HG03469 (cell line): ENCODE measurements at regions not wholly inside any gene's neighbourhood (a gene's known extent, or its start where the extent isn't known, plus 50 kb on each side); places are given as distances from the start of the nearest gene placed in this dataset.
A peak's percentile ranks its signal among the peaks of the same experiment; 100 is the strongest.

ENCODE experiments used
- ATAC-seq: cut with Tn5 transposase; IDR thresholded peaks from one replicate; pipeline ENCODE4 v1.9.1; 2021; ENCODE audit warnings: mild to moderate bottlenecking, moderate library complexity, moderate number of reproducible peaks; ENCODE audit not compliant: unreplicated experiment

DNA sequence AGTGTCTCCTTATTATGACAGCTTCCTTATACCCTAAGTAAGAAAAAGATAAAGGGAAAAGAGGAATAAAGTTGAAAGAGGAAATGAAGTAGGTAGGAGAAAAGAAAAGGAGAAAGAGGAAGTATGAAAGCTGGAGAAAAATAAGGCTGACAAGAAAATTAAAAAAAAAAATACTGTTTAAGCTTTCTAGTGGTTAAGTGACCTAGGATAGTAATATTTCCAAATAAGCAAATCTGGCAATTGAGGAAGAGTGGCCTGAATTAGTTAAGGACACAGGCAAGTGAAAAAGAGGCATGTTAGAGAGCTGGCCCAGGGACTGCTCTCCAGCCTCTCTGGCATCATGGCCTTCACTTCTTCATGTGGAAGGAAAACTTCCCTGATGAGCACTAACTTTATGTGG is 76.5 kb upstream of the ADGRF1 start:
- no peak for ATAC-seq

DNA sequence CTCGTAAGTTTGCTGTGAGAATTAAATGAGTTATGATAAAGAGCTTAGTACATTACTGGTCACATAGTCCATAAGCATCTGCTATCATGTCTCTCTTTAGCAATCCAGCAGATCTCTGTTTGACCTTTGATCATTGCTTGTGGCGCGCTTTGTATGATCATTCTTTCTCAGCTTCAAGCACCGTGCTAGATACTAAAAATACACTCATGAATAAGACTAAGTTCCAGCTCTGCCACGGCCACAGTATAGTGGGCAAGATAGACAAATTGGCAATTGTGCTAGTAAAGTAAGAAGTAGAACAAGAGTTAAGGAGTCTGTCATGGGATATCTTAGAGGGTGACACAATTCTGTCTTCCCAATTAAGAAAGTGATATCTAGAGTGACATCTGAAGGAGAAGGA is 75.2 kb upstream of the ADGRF1 start:
- no peak for ATAC-seq

DNA sequence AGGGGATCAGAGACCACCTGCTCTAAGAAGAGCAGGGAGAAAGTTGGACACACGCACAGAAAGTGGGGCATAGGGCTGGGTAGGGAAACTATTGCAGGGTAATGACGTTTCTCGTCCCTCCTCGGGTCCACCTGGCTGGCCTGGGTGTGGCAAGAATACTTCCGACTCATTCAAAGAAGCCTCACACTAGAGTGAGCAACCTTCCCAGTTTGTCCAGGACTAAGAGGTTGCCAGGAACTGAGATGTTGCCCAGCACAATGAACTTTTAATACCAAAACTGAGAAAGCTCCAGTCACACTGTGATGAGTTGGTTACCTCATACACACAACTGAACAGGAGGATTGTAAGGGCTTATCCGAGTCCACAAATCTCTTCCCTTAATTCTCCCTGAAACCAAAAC is 74.5 kb upstream of the ADGRF1 start:
- ATAC-seq: no peak

DNA sequence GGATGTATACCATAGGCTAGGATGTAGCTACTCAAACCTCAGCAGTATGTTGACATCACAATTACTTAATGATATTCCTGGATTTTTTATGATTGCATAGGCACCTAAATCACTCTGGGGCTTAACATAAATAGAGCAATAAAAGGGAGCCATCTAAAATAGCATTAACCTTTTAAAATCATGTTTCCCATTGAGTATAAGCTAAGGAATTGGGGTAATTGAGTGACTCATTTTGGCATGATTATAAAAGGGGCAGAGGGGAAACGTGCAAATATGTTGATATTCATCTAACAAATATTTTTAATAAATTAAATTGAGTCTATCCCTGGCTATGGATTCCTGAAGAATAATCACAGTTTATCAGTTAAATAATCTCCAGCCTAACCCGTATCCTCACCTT is 74.0 kb upstream of the ADGRF1 start:
- no peak for ATAC-seq

DNA sequence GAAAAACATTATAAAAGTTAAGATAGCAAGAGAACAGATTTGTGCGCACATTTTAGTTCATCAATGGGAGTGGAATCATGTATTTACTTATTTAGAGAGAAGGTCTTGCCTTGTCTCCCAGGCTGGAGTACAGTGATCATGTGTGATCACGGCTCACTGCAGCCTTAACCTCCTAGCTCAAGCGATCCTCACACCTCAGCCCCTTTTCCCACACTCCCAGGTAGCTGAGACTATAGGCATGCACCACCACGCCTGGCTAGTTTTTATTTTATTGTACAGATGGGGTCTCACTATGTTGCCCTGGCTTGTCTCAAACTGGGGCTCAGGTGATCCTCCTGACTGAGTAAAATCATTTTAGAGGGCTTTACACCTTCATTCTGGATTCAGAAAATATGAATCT is 72.3 kb upstream of the ADGRF1 start:
- ATAC-seq: no peak

DNA sequence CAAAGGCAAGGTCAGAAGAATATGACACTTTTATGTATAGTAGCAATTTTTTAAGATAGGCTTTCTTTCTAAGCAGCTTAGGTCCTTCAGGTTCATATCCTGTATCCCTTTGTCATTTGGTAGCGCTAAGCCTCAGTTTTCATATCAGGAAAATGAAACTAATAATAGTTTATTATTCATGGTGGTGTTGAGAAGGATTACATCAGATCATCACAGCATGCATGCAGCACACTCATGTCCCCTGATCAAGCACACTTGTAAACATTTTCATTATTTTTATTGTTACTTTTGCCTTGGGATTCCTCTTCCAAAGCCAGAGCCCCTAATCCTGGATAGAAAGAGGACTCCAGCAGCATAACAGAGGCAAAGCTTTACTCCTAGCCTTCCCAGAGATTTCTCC is 70.2 kb upstream of the ADGRF1 start:
- ATAC-seq: no peak

DNA sequence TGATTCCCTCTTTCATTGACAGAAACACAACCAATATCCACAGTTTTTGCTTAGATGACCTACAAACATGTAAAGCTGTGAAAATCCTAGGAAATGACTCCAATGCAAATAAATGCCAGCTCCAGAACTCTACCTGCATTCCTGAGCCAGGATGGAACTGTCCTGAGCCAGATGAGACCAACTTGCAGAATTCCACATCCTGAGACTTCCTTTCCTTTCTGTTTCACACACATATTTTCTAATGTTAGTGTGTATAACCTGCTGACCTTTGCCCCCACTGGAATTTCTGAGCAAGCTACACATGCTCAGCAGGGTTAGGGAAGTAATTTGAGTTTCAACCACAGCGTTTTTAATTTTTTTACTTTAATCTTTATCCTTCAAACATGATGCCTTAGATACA is 69.6 kb upstream of the ADGRF1 start:
- ATAC-seq: no peak

DNA sequence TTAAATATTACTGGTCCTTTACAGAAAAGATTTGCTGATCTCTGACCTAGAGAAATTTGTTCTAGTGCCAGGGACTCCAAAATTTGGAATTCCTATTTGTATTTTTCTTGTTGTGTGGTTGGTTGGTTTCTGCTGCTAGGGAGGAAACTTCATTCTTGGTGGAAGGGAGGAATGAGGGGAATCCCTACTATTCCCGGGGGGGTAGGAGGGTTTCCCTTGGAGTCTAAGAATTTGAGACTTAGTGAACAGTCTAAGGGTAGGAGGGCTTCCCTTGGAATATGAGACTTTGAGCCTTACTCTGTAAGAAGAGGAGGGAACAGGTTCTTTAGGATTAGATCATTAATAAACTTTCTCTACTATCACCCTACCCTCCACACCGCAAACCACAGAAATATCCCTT is 67.1 kb upstream of the ADGRF1 start:
- ATAC-seq: no peak

DNA sequence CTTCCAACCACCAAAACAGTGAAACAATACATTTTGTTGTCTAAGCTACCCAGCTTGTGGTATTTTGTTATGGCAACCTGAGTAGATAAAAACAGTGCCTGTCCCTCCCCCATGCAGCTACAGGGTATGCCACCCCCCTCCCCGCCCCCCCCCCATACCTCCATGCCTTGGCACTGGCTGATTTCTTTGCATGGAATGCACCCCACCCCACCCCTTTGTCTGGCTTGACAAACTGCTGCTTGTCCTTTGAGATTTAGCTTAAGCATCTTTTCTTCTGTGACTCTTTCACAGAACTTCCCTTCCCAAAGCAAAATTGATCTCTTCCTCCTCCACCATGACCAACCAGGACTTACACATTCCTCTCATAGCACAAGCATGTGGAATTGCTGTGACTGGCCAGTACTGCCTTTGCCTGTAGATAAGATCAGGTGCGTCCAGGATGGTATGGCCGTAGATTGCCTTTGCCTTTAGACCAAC is 64.6 kb upstream of the ADGRF1 start:
- ATAC-seq: no peak

DNA sequence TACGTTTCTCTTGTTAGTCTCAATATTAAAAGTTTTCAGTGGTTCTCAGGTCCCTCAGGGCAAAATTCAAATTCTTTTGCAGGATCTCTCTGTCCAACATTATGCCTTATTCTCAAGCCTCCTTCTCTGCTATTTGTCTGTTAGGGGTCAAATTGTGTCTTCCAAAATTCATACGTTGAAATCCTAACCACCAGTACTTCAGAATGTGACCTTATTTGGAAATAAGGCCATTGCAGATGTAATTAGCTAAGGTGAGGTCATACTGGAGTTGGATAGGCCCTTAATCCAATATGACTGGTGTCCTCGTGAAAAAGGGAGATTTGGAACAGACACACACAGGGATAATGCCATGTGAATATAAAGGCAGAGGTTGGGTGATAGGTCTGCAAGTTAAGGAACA is 64.1 kb upstream of the ADGRF1 start:
- no peak for ATAC-seq

DNA sequence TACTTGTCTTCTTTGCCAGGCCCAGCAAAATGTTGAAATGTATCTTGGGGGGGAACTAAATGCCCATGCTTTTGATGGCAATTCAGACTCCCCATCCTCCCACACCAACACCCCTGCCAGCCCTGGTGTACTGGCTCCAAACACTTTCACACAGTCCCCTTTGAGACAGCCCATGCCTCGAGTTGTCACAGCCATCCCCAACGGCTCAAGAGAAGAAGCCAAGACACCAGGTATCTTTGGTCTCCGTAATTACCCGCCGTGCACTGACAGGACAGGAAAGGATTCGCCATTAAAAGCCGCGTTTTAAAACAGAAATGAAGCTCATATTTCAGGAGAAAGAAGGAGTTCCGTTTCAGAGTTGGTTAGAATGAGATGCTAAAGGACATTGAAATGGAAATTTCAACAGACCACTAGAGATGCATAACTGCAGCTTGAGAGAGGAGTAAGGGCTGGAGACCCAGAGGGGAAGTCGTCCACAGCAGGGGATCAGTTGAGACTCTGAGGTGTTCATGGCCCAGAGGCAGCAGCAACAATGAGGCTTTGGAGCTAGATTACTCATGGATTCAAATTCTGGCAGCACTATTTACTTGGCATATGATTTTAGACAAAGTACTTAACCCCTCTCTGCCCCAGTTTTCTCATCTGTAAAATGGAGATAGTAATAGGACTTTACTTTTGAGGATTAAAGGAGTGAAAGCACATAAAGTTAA is 63.5 kb upstream of the ADGRF1 start:
- no peak for ATAC-seq

DNA sequence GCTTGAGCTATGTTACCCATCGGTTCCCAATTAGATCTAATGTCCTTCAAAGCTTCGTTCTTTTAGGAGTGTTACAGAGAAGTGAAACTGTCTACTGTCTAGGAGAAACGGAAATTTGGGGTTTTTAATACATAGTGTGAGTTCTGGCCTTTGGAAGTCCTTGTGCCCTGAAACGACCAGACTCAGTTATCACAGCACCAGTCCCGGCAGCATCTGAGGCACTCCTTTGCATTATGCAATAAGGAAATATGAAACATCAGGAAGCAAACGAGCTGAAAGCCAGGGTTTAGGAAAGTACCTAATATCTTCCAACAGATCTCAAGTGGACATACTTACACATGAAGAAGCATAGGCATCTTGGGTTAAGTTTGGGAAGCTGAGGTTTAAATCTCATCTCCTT is 61.8 kb upstream of the ADGRF1 start:
- ATAC-seq: no peak

DNA sequence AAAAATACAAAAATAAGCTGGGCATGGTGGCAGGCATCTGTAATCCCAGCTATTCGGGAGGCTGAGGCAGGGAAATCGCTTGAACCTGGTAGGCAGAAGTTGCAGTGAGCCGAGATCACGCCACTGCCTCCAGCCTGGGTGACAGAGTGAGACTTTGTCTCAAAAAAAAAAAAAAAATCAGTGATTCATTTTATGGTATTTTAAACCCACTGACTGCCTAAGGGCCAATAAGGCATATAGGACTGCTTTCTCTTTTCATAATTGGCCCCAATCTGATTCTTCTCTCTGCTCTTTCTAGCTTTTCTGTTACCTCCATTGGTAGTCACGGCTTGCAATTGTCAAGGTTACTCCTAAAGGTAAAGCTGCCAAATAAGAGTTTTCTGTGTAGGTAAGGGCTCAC is 60.2 kb upstream of the ADGRF1 start:
- ATAC-seq: no peak

DNA sequence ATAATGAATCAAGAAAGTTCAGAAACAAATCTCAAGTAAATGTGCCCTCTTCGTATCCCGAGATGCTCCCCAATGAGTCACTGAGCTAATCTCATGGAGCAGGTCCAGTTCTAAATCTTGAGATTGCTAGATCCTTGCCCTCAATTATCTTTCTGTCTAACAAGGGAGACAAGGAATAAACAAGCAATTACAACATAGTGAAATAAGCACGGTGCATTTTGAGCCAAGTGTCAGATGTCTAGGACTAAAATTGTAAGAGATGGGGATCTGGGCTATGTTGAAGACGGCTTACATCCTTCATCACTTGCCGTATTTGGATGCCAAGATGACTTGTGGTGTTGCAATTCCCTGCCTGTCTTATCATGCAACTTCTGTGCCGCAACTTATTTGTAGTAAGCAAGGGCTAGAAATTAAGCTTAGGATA is 56.5 kb upstream of the ADGRF1 start:
- ATAC-seq: no peak

DNA sequence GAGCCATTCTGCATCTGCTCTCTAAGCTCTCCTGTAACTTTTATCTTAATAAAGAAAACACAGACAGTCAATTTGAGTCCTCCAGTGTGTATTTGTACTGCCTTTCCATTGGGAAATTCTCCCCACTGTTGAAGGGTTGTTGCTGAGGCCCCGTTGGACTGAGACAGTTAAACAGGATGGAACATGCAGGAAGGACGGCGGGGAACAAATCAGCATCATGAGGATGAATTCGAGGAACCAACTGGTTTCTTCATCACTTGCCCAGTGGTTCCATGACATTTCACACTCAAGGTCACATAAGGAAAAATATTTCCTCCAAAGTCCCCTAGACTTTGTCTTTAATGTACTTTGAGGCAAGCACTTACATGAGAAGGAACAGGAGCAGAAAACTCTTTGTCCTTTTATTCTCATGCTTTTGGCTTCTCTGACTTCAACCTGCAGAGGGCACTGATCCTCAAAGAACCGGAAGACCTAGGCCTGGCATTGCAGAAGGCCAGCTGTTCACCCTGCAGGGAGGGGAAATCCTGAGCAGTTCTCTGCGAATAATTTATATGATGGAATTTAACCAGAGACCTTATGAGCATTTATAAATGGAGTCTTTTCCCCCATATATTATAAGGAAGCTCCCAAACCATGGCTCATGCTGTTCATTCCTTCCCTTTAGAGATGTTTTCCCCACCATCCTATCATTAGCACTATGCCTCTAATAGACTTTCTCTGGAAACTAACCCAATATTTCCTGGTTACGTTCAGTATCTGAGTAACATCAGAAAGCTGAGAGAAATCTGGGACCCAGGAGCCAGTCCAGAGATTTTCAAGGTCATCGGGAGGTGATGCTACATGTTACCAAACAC is 55.2 kb upstream of the ADGRF1 start:
- peak; percentile 93 for ATAC-seq

DNA sequence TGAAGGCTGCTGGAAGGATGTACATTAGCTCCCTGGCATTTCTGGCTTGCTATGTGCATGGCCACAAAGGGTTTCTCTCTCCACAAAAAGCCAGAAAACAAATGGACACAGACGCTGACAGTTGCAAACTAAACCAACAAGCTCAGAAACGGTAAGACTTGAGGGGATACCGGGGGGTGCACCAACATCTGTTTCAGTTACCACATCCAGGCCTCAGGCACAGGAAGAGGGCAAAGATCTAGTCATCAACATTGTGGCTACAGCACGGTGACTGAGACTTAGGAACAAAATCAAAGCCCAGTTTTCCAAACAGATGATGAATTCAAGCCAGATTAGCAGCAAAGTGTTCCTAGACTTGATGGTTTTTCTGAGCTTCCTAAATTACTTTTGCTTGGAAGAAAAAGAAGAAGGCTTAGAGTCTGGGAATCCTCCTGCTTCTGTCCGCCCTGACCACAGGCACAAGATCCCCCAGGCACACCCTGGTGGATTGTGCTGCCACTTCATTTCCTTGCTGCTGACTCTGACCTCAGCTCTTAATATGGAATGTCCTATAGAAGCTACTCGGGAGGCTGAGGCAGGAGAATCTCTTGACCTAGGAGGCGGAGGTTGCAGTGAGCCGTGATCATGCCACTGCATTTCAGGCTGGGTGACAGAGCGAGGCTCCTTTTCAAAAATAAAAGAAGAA is 54.2 kb upstream of the ADGRF1 start:
- no peak for ATAC-seq

DNA sequence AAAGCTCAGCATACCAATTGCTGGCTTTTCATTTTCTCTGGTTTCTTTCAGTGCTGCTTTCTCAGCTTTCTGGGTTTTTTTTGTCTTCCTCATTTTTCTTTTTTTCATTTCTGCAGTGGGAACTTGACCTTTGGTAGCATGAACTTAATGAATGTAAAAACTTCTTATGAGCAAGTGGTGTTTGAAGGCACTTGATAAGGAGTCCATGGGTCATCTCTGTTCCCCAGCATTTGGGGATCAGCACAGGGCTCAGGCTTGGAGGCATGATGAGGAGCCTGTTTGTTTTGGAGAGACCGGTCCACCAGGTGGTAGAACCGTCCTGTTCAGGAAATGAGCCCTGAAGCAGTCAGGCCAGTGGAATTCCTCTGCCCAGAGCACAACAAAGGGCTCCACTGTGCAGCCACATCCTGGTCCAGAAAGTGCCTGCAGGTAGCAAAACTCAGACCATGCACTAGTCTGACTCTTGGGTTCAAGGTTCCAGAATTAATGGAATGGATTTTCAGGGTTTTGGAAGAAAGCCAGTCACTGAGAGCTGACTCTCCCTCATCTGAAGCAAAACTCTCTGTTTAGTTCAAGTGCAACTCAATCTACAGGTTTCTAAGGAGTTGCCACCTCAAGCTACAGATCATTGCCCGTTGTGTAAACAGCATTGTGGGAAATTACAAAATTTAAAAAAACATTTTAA is 52.3 kb upstream of the ADGRF1 start:
- ATAC-seq: no peak

DNA sequence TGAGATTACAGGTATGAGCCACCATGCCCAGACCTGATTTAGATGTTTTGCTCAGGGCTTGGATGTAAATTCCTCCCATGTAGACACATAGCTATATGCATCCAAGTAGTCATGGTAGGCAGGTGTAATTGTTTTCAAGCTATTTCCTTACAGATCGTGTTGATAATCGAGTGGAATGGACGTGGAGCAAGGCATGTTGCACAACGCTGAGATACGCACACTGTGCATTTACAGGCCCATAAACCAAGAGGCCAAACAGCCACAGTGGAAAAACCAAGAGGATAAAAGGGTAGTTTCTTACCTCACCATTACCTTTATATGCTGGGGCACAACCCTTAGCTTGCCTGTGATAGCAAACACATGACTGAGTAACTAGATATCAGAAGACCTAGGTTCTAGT is 51.0 kb upstream of the ADGRF1 start:
- ATAC-seq: no peak

DNA sequence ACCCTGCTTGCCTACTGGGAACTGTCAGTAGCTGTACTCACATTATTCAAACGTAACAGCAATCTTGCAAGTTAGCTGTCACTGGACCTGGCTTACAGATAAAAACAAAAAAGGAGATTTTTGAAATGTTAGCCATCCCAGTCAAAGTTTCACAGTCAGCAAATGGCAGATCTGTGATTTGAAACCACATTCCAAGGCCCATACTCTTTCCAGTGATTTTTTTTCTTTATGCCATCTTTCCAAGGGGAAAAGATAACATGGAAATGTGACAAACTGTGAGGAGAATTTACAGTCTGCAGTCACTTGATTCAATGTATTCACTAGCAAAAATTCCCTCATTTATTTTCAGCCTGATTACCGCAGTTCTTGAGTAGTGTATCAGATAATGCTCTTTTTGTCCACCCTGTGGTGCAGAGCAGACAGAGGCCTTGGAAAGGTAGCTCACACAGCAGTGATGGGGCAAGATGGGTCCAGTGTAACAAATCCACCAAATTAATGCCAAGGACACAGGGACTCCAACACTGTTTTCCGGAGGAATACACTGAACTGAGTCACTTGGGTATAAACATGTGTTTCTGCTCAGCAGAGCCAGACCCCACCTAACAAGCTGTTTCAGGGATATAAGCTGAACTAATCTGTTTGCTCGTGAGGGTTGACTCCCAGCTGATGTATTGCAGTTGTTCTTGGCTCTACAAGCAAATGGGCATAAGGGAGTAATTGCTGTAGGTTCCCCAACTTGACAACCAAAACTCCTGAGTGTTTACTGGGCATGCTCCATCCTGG is 49.9 kb upstream of the ADGRF1 start:
- no peak for ATAC-seq
